HG03060 (cell line): ENCODE measurements at regions not wholly inside any gene's neighbourhood (a gene's known extent, or its start where the extent isn't known, plus 50 kb on each side); places are given as distances from the start of the nearest gene placed in this dataset.

Source experiments
- ATAC-seq: cut with Tn5 transposase; IDR thresholded peaks from one replicate; pipeline ENCODE4 v1.9.1; 2021; ENCODE audit warnings: low read depth, moderate number of reproducible peaks; ENCODE audit not compliant: unreplicated experiment

GRCh38 chr6:121961619-121962125 lies 437.8 kb upstream of the HSF2 start:
- ATAC-seq = no peak

GRCh38 chr6:121963826-121964225 lies 435.6 kb upstream of the HSF2 start:
- no peak for ATAC-seq

- no peak for ATAC-seq
These were observed 433.7 kb upstream of the HSF2 start for GRCh38 chr6:121965739-121966138.

- no peak for ATAC-seq
These were observed 431.8 kb upstream of the HSF2 start for GRCh38 chr6:121967631-121968030.

- ATAC-seq = no peak
These were observed 427.5 kb upstream of the HSF2 start for GRCh38 chr6:121971931-121972335.

GRCh38 chr6:121984956-121985355 lies 414.5 kb upstream of the HSF2 start:
- ATAC-seq = no peak

- no peak for ATAC-seq
These were observed 406.1 kb upstream of the HSF2 start for GRCh38 chr6:121993362-121993761.

GRCh38 chr6:121994919-121995318 lies 404.5 kb upstream of the HSF2 start:
- ATAC-seq = no peak

GRCh38 chr6:121998631-121999030 lies 400.8 kb upstream of the HSF2 start:
- ATAC-seq = no peak

- no peak for ATAC-seq
These were observed 399.9 kb upstream of the HSF2 start for GRCh38 chr6:121999456-122000065.

- no peak for ATAC-seq
These were observed 393.8 kb upstream of the HSF2 start for GRCh38 chr6:122005661-122006060.

- ATAC-seq = no peak
These were observed 392.1 kb upstream of the HSF2 start for GRCh38 chr6:122007339-122007738.

- ATAC-seq = no peak
These were observed 391.1 kb upstream of the HSF2 start for GRCh38 chr6:122008101-122008999.

- ATAC-seq = no peak
These were observed 390.5 kb upstream of the HSF2 start for GRCh38 chr6:122009000-122009350.

- ATAC-seq = no peak
These were observed 386.9 kb upstream of the HSF2 start for GRCh38 chr6:122012578-122012977.

GRCh38 chr6:122014961-122015360 lies 384.5 kb upstream of the HSF2 start:
- no peak for ATAC-seq

GRCh38 chr6:122020588-122021264 lies 378.7 kb upstream of the HSF2 start:
- ATAC-seq = peak; percentile 98

GRCh38 chr6:122025104-122025503 lies 374.3 kb upstream of the HSF2 start:
- no peak for ATAC-seq

- ATAC-seq = no peak
These were observed 372.7 kb upstream of the HSF2 start for GRCh38 chr6:122026582-122027369.

- no peak for ATAC-seq
These were observed 370.4 kb upstream of the HSF2 start for GRCh38 chr6:122028933-122029522.
